Sigmoid colon (tissue), 6 donors: ENCODE measurements at regions not wholly inside any gene's neighbourhood (a gene's known extent, or its start where the extent isn't known, plus 50 kb on each side); places are given as distances from the start of the nearest gene placed in this dataset.

Experiments
- DNase-seq: peaks from one replicate; pipeline ENCODE4 v3.0.0-alpha.2; 2019
- H3K27ac ChIP-seq, 4 donors: fragments of 200-600 bp; sonication (generic); one replicate each; pipeline ENCODE4 v1.5.1; 2016 to 2019; ENCODE audit warnings: mild to moderate bottlenecking in 1 of 4
- H3K27me3 ChIP-seq, 3 donors: fragments of 200-600 bp; sonication (generic); one replicate each; pipeline ENCODE4 v1.5.1; 2019; ENCODE audit warnings: mild to moderate bottlenecking in 1 of 3
- H3K36me3 ChIP-seq, 4 donors: fragments of 200-600 bp; sonication (generic); one replicate each; pipeline ENCODE4 v1.5.1; 2016 to 2019
- H3K4me1 ChIP-seq, 4 donors: fragments of 200-600 bp; sonication (generic); one replicate each; pipeline ENCODE4 v1.5.1; 2017 to 2019
- H3K4me3 ChIP-seq, 4 donors: fragments of 200-600 bp; sonication (generic); one replicate each; pipeline ENCODE4 v1.5.1; 2017 to 2019; ENCODE audit warnings: mild to moderate bottlenecking in 2 of 4, moderate library complexity in 1 of 4
- H3K9me3 ChIP-seq, 4 donors: fragments of 200-600 bp in 3 of 4; sonication (generic) in 3 of 4; one replicate each; pipeline versions ENCODE4 v1.5.1 to v1.6.1; 2013 to 2019
- EP300 ChIP-seq, 4 donors: sonication (generic); formaldehyde crosslinking; IDR thresholded peaks; one replicate each; pipeline ENCODE4 v1.6.1; 2017; ENCODE audit warnings: antibody characterized with exemption in 4 of 4
- POLR2A ChIP-seq, 2 donors: fragments of 450-650 bp; IDR thresholded peaks; one replicate each; pipeline ENCODE4 v1.6.1; 2016; ENCODE audit warnings: antibody characterized with exemption in 2 of 2, mild to moderate bottlenecking in 2 of 2, moderate library complexity in 2 of 2
- POLR2AphosphoS5 ChIP-seq, 4 donors: sonication (generic); formaldehyde crosslinking; IDR thresholded peaks; one replicate each; pipeline ENCODE4 v1.6.1; 2017; ENCODE audit warnings: antibody characterized with exemption in 4 of 4
- WGBS, 2 donors: extraction: QIAGEN DNeasy Blood & Tissue Kit; methylation state at CpG; one replicate each; pipeline ENCODE4 v1.1.7; 2013; 5-methylcytosine and 5-hydroxymethylcytosine counted together
- intact Hi-C: fragments of 100-400 bp; cut with DNase I; formaldehyde crosslinking; loops from one replicate; pipeline ENCODE4 v1.15.1; 2023
- TF ChIP-seq, protein P1 (sequence below), 4 experiments: fragments of 450-650 bp in 3 of 4; fragments of 200-600 bp in 1 of 4; IDR thresholded peaks; one replicate each; pipeline ENCODE4 v1.5.1; 2016 to 2019; ENCODE audit warnings: antibody characterized with exemption in 4 of 4, mild to moderate bottlenecking in 3 of 4, moderate library complexity in 2 of 4
- donor health status: healthy with polysubstance abuse.
- donor health status: healthy.

DNA sequence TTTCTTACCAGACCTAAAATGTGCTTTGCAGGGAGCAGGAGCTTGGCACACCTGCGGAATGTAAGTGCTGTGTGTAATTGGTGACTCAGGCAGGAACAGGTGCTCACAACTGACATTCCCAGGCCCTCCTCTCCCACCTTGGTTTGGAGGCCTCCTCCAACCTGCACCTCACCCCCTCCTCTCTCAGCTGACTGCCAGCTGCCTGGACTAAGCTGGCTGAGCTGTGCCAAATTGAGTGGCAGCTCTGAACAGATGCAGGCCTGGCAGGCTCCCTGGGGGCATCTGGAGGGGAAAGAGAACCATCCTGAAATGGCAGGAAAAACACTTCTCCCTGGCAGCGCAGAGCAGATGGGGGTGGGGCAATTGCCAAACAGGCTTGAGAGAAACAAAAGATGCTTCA is 91.7 kb upstream of the PGBD5 start:
- no peaks in the 10 kb centered on the region for H3K9me3 ChIP-seq
- no peak for DNase-seq
- peaks cover 0 to 4% (median 0%) of the 10 kb centered on the region in 3 donors for H3K27me3 ChIP-seq
- H3K36me3 ChIP-seq: no peaks in the 10 kb centered on the region
- WGBS, 2 donors: 74 to 75% methylated on average over 2 of the region's 2 CpGs
- no peak overlapping the region for H3K27ac ChIP-seq
- H3K4me3 ChIP-seq: no peak overlapping the region
- no peaks in the 10 kb centered on the region for H3K4me1 ChIP-seq
- TF ChIP-seq POLR2AphosphoS5 (IDR thresholded peaks at IDR 0.05) (no peak), EP300 (IDR thresholded peaks at IDR 0.05) (no peak), POLR2A (IDR thresholded peaks at IDR 0.05) (no peak)
- TF ChIP-seq, protein P1, sequence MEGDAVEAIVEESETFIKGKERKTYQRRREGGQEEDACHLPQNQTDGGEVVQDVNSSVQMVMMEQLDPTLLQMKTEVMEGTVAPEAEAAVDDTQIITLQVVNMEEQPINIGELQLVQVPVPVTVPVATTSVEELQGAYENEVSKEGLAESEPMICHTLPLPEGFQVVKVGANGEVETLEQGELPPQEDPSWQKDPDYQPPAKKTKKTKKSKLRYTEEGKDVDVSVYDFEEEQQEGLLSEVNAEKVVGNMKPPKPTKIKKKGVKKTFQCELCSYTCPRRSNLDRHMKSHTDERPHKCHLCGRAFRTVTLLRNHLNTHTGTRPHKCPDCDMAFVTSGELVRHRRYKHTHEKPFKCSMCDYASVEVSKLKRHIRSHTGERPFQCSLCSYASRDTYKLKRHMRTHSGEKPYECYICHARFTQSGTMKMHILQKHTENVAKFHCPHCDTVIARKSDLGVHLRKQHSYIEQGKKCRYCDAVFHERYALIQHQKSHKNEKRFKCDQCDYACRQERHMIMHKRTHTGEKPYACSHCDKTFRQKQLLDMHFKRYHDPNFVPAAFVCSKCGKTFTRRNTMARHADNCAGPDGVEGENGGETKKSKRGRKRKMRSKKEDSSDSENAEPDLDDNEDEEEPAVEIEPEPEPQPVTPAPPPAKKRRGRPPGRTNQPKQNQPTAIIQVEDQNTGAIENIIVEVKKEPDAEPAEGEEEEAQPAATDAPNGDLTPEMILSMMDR (IDR thresholded peaks at IDR 0.05): no peak
- intact Hi-C loops: no loop called here

DNA sequence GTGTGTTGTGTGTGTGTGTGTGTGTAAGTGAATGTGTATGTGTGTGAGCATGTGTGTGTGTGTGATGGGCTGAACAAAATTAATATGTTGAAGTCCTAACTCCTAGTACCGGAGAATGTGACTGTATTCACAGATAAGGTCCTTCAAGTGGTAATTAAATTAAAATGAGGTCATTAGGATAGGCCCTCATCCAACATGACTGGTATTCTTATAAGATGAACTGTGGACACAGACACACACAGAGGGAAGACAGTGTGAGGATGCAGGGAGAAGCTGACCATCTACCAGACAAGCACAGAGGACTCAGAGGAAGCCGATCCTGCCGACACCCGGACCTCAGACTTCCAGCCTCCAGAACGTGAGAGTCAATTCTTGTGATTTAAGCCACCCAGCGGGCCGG is 91.2 kb upstream of the PGBD5 start:
- Histone ChIP-seq H3K4me3 (no peak overlapping the region), H3K27me3 (peaks cover 0 to 4% (median 0%) of the 10 kb centered on the region in 3 donors), H3K4me1 (no peaks in the 10 kb centered on the region), H3K27ac (no peak overlapping the region), H3K36me3 (no peaks in the 10 kb centered on the region), H3K9me3 (no peaks in the 10 kb centered on the region)
- WGBS, 2 donors: 76 to 79% methylated on average over 7 of the region's 7 CpGs
- DNase-seq: no peak
- TF ChIP-seq EP300 (IDR thresholded peaks at IDR 0.05) (no peak), POLR2A (IDR thresholded peaks at IDR 0.05) (no peak), POLR2AphosphoS5 (IDR thresholded peaks at IDR 0.05) (no peak)
- intact Hi-C loops: no loop called here

GRCh38 chr1:230516889-230517288 is 90.8 kb upstream of the PGBD5 start:
- intact Hi-C loops: no loop called here
- Histone ChIP-seq H3K4me3 (no peak overlapping the region), H3K36me3 (no peaks in the 10 kb centered on the region), H3K27ac (no peak overlapping the region), H3K4me1 (no peaks in the 10 kb centered on the region), H3K27me3 (peaks cover 0 to 4% (median 0%) of the 10 kb centered on the region in 3 donors), H3K9me3 (no peaks in the 10 kb centered on the region)
- DNase-seq: no peak
- 87 to 93% methylated on average over 6 of the region's 6 CpGs for WGBS, 2 donors
- TF ChIP-seq, protein P1 (IDR thresholded peaks at IDR 0.05): no peak
- no peak for TF ChIP-seq POLR2AphosphoS5 (IDR thresholded peaks at IDR 0.05)
- TF ChIP-seq POLR2A (IDR thresholded peaks at IDR 0.05): no peak
- no peak for TF ChIP-seq EP300 (IDR thresholded peaks at IDR 0.05)

DNA sequence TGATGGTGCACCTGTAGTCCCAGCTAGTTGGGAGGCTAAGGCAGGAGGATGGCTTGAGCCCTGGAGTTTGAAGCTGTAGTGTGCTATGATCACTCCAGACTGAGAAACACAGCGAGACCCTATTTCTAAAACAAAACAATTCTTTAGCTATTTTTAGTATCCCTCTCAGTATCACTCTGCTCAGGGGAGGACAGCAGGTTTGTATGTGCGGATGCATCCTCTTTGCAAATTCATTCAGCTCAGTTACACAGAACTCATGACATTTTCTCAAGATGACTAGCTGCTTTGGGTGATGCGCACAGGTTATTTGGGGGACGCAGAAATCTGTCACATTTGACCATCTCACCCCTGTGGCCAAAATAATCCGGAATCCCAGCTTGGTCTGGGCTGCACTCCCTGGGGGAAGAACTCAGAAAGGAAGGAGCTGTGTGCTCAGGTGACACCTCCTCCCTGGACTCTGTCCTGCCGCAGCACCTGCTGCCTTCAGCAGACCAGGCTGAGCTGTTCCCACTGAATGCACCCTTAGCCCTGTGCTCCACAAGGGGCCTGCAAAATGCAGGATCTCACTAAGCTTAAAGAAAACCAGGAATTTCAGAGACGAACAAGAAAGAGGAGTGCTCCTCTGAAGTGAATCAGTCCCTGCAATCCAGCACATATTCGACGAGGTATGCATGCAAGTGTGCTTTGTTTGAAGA is 89.5 kb upstream of the PGBD5 start:
- Histone ChIP-seq H3K27ac (no peak overlapping the region), H3K36me3 (no peaks in the 10 kb centered on the region), H3K4me3 (no peak overlapping the region), H3K4me1 (no peaks in the 10 kb centered on the region), H3K9me3 (no peaks in the 10 kb centered on the region), H3K27me3 (peaks cover 0 to 4% (median 0%) of the 10 kb centered on the region in 3 donors)
- TF ChIP-seq, protein P1 (IDR thresholded peaks at IDR 0.05): no peak
- 35 to 57% methylated on average over 9 of the region's 9 CpGs for WGBS, 2 donors
- intact Hi-C loops: no loop called here
- DNase-seq: no peak

DNA sequence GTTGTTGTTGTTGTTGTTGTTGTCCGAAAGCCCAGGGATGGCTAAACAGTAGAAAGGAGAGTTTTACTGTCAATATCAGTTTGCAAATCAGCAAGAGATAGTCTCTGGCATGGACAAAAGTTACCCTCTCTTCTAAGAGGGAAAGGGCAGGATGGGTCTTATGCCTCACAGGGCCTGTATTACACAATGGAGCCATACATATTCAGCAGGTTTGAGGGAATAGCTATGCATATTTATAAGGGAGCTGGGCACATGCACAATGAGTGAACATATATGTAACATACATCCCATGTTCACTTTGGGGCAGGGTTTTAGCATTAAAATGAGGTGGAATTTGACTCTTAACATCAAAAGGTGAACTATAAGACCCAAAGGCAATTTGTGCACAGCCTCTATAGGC is 84.4 kb upstream of the PGBD5 start:
- DNase-seq: no peak
- WGBS, 2 donors: 90 to 94% methylated on average over 1 of the region's 1 CpG
- H3K4me1 ChIP-seq: no peaks in the 10 kb centered on the region
- intact Hi-C loops: no loop called here
- H3K27me3 ChIP-seq: peaks cover 0 to 4% (median 0%) of the 10 kb centered on the region in 3 donors
- H3K4me3 ChIP-seq: no peak overlapping the region
- H3K36me3 ChIP-seq: no peaks in the 10 kb centered on the region
- TF ChIP-seq, protein P1 (IDR thresholded peaks at IDR 0.05): no peak
- no peak for TF ChIP-seq POLR2A (IDR thresholded peaks at IDR 0.05)
- no peak for TF ChIP-seq POLR2AphosphoS5 (IDR thresholded peaks at IDR 0.05)
- no peak for TF ChIP-seq EP300 (IDR thresholded peaks at IDR 0.05)
- H3K9me3 ChIP-seq: no peaks in the 10 kb centered on the region
- no peak overlapping the region for H3K27ac ChIP-seq
